ENCODE measurements at regions not wholly inside any gene's neighbourhood (a gene's known extent, or its start where the extent isn't known, plus 50 kb on each side); places are given as distances from the start of the nearest gene placed in this dataset.
"Not testable (repeated sequence)": the region's sequence is repeated elsewhere in the genome, so short reads cannot be mapped to it uniquely, and the experiment has no call there.

DNA sequence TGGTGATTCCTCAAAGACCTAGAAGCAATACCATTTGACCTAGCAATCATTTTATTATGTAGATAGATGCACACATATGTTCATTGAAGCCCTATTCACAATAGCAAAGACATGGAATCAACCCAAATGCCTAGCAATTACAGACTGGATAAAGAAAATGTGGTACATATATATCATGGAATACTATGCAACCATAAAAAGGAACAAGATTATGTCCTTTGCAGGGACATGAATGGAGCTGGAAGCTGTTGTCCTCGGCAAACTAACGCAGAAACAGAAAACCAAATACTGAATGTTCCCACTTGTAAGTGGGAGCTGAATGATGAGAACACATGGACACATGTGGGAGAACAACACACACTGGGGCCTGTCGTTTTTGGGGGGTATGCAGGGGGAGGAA, 269.8 kb downstream of the CGGBP1 start:
- not testable (repeated sequence) for TF ChIP-seq CTCF (IDR thresholded peaks at IDR 0.05 in 4 of 5, conservative IDR thresholded peaks at IDR 0.05 in 1 of 5); POLR2A (IDR thresholded peaks at IDR 0.05)

Measured in gastrocnemius medialis (tissue), 4 donors.